HUES48 (cell line): ENCODE measurements at regions not wholly inside any gene's neighbourhood (a gene's known extent, or its start where the extent isn't known, plus 50 kb on each side); places are given as distances from the start of the nearest gene placed in this dataset.
"Not testable (repeated sequence)": the region's sequence is repeated elsewhere in the genome, so short reads cannot be mapped to it uniquely, and the experiment has no call there.

Experiments
- H3K27ac ChIP-seq: one replicate; pipeline ENCODE4 v1.7.0; 2013; ENCODE audit warnings: low read depth, low read length, inconsistent platforms
- H3K27me3 ChIP-seq: 2 replicates; pipeline ENCODE4 v1.6.1; 2013; ENCODE audit warnings: mild to moderate bottlenecking, low read length; ENCODE audit not compliant: control insufficient read depth, insufficient read depth
- H3K36me3 ChIP-seq: 2 replicates; pipeline ENCODE4 v1.6.1; 2013; ENCODE audit warnings: low read length; ENCODE audit not compliant: control insufficient read depth, insufficient read depth
- H3K4me1 ChIP-seq: 2 replicates; pipeline ENCODE4 v1.6.1; 2013; ENCODE audit warnings: mild to moderate bottlenecking, low read length; ENCODE audit not compliant: control insufficient read depth, insufficient read depth
- H3K4me3 ChIP-seq: 2 replicates; pipeline ENCODE4 v1.5.1; 2013; ENCODE audit warnings: mild to moderate bottlenecking, low read depth, low read length
- H3K9ac ChIP-seq: 2 replicates; pipeline ENCODE4 v1.6.1; 2013; ENCODE audit warnings: mild to moderate bottlenecking, low read depth, low read length, moderate library complexity
- H3K9me3 ChIP-seq: 2 replicates; pipeline ENCODE4 v1.6.1; 2013; ENCODE audit warnings: low read length; ENCODE audit not compliant: control insufficient read depth, insufficient read depth

- no peaks in the 10 kb centered on the region for H3K27me3 ChIP-seq
- no peak overlapping the region for H3K27ac ChIP-seq
- H3K9me3 ChIP-seq: no peaks in the 10 kb centered on the region
- no peaks in the 10 kb centered on the region for H3K36me3 ChIP-seq
- no peak overlapping the region for H3K9ac ChIP-seq
- H3K4me1 ChIP-seq: no peaks in the 10 kb centered on the region
- H3K4me3 ChIP-seq: no peak overlapping the region
Observed at GRCh38 chr10:81146436-81146835, 608.7 kb downstream of the SH2D4B start.

DNA sequence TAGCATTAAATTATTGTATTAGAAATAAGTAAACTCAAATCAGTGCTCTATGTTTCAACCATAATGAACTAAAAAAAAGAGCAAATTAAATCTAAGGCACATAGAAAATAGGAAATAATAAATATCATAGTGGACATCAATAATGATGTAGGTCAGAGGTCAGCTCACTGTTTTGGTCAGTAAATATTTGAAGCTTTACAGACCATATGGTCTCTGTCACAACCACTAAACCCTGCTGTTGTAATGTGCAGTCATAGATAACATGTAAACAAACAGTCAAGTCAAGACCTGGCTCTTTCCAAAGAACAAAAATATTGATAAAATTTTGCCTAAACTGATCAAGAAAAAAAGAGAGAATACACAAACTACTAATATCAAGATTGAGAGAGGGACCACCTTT, 615.0 kb downstream of the SH2D4B start:
- Histone ChIP-seq H3K4me3 (no peak overlapping the region), H3K36me3 (no peaks in the 10 kb centered on the region), H3K9ac (no peak overlapping the region), H3K27ac (no peak overlapping the region), H3K9me3 (no peaks in the 10 kb centered on the region), H3K4me1 (no peaks in the 10 kb centered on the region), H3K27me3 (no peaks in the 10 kb centered on the region)

- Histone ChIP-seq H3K4me1 (no peaks in the 10 kb centered on the region), H3K36me3 (no peaks in the 10 kb centered on the region), H3K9me3 (no peaks in the 10 kb centered on the region), H3K27me3 (no peaks in the 10 kb centered on the region), H3K9ac (no peak overlapping the region), H3K27ac (no peak overlapping the region), H3K4me3 (no peak overlapping the region)
Observed at GRCh38 chr10:81157681-81158080, 620.0 kb downstream of the SH2D4B start.

- no peak overlapping the region for H3K9ac ChIP-seq
- H3K27ac ChIP-seq: no peak overlapping the region
Observed at GRCh38 chr10:81177651-81178244, 640.0 kb downstream of the SH2D4B start.

GRCh38 chr10:81179324-81179723, 641.6 kb downstream of the SH2D4B start:
- Histone ChIP-seq H3K27me3 (no peaks in the 10 kb centered on the region), H3K4me1 (peaks cover 4% of the 10 kb centered on the region; the same call in 1 of the 2 replicates), H3K4me3 (no peak overlapping the region), H3K36me3 (no peaks in the 10 kb centered on the region), H3K27ac (no peak overlapping the region), H3K9me3 (peaks cover 17% of the 10 kb centered on the region), H3K9ac (no peak overlapping the region)

More at GRCh38 chr10:81177651-81178244, 640.0 kb downstream of the SH2D4B start:
- H3K9me3 ChIP-seq: peaks cover 17% of the 10 kb centered on the region
- no peak overlapping the region; the same call in 1 of the 2 replicates for H3K4me3 ChIP-seq
- H3K27me3 ChIP-seq: no peaks in the 10 kb centered on the region
- H3K36me3 ChIP-seq: no peaks in the 10 kb centered on the region
- H3K4me1 ChIP-seq: peaks cover 4% of the 10 kb centered on the region; the same call in 1 of the 2 replicates

DNA sequence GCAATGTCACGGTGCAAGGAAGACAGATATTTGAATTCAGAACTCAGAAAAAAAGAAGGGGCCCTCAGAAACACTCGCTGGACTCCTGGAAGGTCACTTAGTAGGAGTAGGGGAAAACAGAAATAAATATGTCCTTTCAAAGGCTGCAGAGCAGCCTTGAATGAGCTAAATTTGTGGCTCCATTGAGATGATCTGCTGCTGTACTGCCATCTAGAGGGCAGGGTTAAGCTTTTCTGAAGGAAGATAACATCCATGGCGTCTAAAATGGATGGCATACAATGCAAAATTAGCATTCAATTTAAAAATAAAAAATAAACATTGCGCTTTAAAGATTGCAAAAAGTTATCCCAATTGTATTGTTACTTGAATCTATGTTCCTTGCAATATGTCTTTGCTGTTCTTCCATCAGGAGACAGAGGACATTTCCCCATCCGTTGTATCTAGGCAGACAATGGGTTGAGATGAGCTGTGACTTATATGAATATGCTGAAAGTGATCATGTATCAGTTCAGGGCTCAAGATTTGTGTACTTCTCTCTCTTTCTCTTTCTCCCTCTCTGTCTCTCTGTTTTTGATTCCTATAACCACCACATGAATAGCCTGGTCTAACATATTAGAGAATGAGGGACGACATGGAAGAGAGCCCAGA, 642.2 kb downstream of the SH2D4B start:
- Histone ChIP-seq H3K27me3 (no peaks in the 10 kb centered on the region), H3K27ac (no peak overlapping the region), H3K36me3 (no peaks in the 10 kb centered on the region), H3K4me3 (no peak overlapping the region), H3K9ac (no peak overlapping the region), H3K9me3 (peaks cover 17% of the 10 kb centered on the region), H3K4me1 (peaks cover 4% of the 10 kb centered on the region; the same call in 1 of the 2 replicates)

DNA sequence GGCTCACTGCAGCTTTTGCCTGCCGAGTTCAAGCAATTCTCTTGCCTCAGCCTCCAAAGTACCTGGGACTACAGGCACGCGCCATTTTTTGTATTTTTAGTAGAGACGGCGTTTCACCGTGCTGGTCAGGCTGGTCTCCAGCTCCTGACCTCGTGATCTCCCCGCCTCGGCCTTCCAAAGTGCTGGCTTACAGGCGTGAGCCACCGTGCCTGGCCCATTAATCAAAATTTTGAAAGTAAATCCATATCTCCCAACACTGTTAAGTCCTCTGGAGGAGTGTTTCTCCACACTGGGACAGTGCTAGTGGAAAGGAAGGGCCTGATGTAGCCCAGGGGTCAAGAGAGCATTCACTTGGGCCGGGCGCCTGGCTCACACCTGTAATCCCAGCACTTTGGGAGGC, 644.6 kb downstream of the SH2D4B start:
- Histone ChIP-seq H3K9me3 (peaks cover 10% of the 10 kb centered on the region), H3K4me1 (peaks cover 4% of the 10 kb centered on the region; the same call in 1 of the 2 replicates), H3K27ac (no peak overlapping the region), H3K4me3 (no peak overlapping the region), H3K9ac (no peak overlapping the region), H3K36me3 (no peaks in the 10 kb centered on the region), H3K27me3 (no peaks in the 10 kb centered on the region)

- H3K27ac ChIP-seq: no peak overlapping the region
- no peaks in the 10 kb centered on the region for H3K36me3 ChIP-seq
- peaks cover 7% of the 10 kb centered on the region; the same call in 1 of the 2 replicates for H3K4me1 ChIP-seq
- no peaks in the 10 kb centered on the region for H3K9me3 ChIP-seq
- H3K9ac ChIP-seq: no peak overlapping the region
- H3K27me3 ChIP-seq: no peaks in the 10 kb centered on the region
- no peak overlapping the region for H3K4me3 ChIP-seq
Observed at GRCh38 chr10:81192221-81192788, 654.6 kb downstream of the SH2D4B start.

DNA sequence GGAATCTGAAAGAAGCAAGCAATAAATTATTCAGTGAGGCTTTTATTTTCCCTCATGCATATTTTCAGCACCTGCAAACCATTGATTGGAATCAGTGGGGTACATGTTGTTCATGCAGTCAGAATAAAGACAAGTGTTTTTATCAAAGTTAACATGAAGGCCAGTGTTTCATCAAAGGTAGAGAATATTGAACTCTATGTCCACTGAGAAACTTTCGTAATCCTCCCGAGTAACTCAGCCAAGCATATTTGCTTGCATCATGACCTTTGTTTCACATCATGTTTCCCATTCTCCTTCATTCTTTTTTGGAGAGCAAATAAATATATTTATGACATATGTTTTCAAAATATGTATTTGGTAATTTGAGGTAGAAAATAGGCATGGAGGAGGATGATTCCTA, 663.1 kb downstream of the SH2D4B start:
- H3K36me3 ChIP-seq: no peaks in the 10 kb centered on the region
- no peaks in the 10 kb centered on the region for H3K4me1 ChIP-seq
- no peak overlapping the region for H3K9ac ChIP-seq
- H3K9me3 ChIP-seq: no peaks in the 10 kb centered on the region
- H3K27me3 ChIP-seq: no peaks in the 10 kb centered on the region
- no peak overlapping the region for H3K4me3 ChIP-seq
- H3K27ac ChIP-seq: no peak overlapping the region

DNA sequence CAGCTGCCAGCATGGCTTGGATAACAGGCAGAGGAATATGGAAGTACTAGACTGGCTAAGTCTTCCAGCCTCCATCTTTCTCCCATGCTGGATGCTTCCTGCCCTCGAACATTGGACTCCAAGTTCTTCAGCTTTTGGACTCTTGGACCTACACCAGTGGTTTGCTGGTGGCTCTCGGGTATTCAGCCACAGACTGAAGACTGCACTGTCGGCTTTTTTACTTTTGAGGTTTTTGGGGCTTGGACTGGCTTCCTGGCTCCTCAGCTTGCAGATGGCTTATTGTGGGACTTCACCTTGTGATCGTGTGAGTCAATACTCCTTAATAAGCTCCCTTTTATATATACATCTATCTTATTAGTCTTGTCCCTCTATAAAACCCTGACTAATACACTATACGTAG, 667.6 kb upstream of the NRG3 start:
- not testable (repeated sequence) for H3K27ac ChIP-seq, H3K4me1 ChIP-seq, H3K36me3 ChIP-seq, H3K27me3 ChIP-seq, H3K9me3 ChIP-seq, H3K9ac ChIP-seq, H3K4me3 ChIP-seq

DNA sequence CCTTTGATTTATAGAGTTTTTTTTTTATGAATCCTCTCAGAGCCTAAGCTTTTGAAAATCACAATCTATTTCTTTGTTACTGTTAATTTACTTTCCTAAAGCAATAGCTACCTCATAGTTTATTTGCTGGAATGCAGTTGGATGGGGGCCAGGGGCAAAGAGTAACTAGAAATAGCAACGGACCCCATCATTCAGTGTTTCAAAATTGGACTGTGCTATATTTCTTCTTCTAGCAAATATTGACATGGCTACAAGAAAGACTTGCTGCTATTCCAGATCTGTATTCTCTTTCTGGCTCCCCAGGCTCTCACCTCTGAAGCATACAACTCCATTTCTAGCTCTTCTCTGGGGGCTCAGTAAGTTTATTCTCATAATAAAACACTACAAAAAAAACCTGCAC, 661.6 kb upstream of the NRG3 start:
- Histone ChIP-seq H3K9me3 (no peaks in the 10 kb centered on the region), H3K4me1 (no peaks in the 10 kb centered on the region), H3K36me3 (no peaks in the 10 kb centered on the region), H3K4me3 (no peak overlapping the region), H3K27ac (no peak overlapping the region), H3K9ac (no peak overlapping the region), H3K27me3 (no peaks in the 10 kb centered on the region)
